ENCODE measurements at regions not wholly inside any gene's neighbourhood (a gene's known extent, or its start where the extent isn't known, plus 50 kb on each side); places are given as distances from the start of the nearest gene placed in this dataset.

DNA sequence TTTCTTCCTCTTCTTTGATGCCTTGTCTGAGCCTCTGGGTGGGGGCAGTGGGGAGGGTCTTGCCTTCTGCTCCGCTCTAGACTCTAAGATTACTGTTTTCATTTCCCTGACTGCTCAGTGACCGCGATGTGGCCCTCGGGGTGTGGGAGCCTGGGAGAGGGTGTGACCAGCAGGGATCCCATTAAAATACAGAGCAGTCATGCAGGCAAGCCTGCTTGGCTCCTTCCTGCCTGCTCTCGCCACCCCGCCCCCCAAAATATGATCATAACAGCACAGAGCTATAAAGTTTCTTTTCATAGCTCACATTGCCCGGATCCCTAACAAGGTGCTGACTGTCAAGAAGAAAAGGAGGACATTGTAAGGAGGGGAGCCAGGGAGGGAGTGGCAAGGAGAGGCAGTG is 332.9 kb downstream of the RAB28 start:
- TF ChIP-seq, protein P1, sequence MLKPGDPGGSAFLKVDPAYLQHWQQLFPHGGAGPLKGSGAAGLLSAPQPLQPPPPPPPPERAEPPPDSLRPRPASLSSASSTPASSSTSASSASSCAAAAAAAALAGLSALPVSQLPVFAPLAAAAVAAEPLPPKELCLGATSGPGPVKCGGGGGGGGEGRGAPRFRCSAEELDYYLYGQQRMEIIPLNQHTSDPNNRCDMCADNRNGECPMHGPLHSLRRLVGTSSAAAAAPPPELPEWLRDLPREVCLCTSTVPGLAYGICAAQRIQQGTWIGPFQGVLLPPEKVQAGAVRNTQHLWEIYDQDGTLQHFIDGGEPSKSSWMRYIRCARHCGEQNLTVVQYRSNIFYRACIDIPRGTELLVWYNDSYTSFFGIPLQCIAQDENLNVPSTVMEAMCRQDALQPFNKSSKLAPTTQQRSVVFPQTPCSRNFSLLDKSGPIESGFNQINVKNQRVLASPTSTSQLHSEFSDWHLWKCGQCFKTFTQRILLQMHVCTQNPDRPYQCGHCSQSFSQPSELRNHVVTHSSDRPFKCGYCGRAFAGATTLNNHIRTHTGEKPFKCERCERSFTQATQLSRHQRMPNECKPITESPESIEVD (tag by site-specific recombination; IDR thresholded peaks at IDR 0.05): no peak
- TF ChIP-seq YY1 (tag by site-specific recombination; IDR thresholded peaks at IDR 0.05): no peak
- TF ChIP-seq ZNF843 (tag by site-specific recombination; IDR thresholded peaks at IDR 0.05): no peak
